GM19397 (cell line): ENCODE measurements at regions not wholly inside any gene's neighbourhood (a gene's known extent, or its start where the extent isn't known, plus 50 kb on each side); places are given as distances from the start of the nearest gene placed in this dataset.

Source experiments
- ATAC-seq: cut with Tn5 transposase; IDR thresholded peaks from one replicate; pipeline ENCODE4 v1.9.1; 2021; ENCODE audit warnings: mild to moderate bottlenecking, moderate library complexity; ENCODE audit not compliant: unreplicated experiment

DNA sequence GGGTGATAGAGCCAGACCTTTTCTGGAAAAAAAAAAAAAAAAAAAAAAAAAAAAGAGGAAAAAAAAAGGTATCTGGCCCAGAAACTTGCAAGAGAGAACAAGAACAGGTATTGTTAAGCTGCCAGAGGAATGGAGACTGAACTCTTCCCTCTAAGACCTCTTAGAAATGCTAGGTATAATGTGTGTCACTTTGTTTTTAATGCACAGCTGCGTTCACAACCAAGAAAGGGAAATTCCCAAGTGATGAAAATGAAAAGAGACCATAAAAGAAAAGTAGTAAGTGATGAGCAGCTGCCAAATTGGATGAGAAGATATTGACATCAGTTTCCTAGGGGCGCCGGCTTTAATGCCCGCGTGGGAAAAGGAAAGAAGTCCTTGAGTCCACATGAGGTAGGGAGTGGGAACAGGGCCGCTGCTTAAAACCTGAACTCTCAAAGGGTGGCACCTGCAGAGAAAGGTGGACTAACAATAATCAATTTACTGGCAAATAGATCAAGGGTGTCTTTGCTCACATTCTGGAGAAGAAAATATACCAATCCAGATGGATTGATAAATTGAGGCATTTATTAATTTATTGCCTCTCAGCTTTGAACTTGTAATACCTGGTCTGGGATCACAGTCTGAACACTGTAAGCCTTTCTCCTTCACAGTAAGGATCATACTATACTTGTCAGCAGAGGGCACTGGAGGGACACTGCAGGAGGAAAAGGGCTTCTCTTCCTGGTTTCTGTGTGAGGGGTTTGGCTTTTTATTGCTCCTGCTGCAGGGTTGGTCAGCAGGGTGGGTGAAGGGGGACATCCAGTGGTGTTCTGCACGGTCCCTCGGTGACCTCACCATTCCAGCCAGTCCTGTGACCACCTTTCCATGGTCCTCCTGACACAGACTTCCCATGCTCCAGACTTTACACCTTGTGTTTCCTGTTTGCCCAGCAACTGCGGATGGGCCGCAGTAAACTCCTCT is 131.6 kb downstream of the AQP9 start:
- no peak for ATAC-seq

DNA sequence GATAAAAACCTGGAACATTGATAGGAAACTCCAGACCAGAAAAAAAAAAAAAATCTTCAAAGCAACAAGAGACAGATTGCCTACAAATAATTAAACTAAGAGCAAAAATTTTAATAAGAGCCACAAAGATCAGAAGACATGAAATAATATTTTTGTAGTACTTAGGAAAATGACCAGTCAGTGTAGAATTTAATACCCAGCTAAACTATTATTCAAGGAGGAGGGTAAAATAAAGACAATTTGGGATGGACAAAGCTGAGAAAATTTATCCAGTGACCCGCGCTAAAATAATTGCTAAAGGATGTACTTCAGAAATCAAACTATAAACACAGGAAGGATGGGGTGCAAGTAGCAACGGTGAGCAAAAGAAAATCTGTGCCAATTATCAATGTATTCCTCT is 133.2 kb downstream of the AQP9 start:
- ATAC-seq, result no peak

DNA sequence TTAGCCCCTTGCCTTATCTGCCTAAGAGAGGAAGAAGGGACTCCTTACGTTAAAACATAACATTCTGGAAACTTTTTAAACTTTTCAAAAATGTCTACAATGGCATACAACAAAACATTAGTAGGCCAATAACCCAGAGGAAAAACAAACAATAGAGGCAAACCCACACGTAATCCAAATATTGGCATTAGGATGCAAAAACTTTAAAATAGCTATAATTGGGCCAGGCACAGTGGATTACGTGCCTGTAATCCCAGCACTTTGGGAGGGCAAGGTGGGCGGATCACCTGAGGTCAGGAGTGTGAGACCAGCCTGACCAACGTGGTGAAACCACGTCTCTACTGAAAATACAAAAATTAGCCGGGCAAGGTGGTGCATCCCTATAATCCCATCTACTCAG is 134.9 kb downstream of the AQP9 start:
- ATAC-seq, result no peak

GRCh38 chr15:58274885-58275284 is 136.7 kb downstream of the AQP9 start:
- ATAC-seq, result no peak

- no peak for ATAC-seq
Observed at GRCh38 chr15:58275785-58276184, 137.6 kb downstream of the AQP9 start.

- ATAC-seq, result no peak
Observed at GRCh38 chr15:58276924-58277323, 138.7 kb downstream of the AQP9 start.

- no peak for ATAC-seq
Observed at GRCh38 chr15:58277333-58277732, 139.2 kb downstream of the AQP9 start.

DNA sequence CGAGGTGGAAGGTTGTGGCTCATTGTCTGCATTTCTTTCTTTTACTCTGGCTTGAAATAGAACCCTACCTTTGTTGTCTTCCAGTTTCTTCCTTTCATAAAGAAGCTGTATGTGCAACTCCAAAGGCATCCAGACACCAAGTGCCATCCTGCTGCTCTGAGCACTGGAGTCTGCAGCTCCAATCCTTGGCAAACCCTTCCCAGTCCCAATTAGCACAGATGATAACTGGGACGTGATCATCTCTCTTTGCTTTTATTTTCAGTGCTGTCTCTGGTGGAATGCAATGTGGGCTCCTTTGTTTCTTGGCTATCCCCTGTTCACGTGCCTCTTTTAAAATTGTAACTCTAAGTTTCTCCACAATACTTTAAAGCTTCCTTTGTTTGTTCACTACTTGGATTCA is 140.9 kb downstream of the AQP9 start:
- no peak for ATAC-seq

GRCh38 chr15:58279654-58280053 is 141.5 kb downstream of the AQP9 start:
- ATAC-seq, result no peak

- no peak for ATAC-seq
Observed at GRCh38 chr15:58282060-58282708, 144.0 kb downstream of the AQP9 start.

DNA sequence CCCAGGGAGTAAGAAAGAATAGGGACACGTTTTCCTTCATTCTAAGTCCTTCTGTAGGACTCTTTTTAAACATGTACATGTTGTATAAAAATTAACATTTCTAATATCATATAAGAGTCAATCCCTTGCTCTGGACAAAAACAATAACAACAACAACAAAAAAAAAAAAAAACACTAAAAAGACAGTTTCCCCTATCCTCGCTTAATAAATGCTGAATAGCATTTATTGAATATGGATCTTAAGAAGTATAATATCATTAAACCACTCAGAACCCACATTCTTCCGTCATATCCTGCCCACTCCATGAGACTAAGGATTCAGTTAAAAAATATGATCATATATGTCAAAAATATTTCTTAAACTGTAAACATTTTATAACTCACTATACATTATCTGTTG is 145.1 kb downstream of the AQP9 start:
- no peak for ATAC-seq

DNA sequence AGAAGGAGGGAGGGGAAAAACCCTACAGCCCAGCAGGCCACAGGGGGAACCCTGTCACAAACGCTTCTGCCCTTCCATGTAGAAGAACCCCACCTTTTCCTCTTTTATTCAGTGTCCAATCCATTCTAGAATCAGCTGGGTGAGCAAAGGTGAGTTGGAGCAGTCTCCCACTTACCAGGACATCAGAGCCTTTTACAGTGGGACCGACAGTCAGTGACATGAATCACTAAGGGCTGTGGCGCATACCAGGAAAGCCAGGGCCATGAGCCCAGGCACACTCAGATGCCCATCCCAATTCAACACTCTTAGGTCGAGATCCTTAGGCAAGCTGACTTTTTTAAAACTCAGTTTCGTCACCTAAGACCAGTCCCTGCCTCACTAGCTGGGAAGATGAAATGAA is 146.1 kb downstream of the AQP9 start:
- no peak for ATAC-seq

DNA sequence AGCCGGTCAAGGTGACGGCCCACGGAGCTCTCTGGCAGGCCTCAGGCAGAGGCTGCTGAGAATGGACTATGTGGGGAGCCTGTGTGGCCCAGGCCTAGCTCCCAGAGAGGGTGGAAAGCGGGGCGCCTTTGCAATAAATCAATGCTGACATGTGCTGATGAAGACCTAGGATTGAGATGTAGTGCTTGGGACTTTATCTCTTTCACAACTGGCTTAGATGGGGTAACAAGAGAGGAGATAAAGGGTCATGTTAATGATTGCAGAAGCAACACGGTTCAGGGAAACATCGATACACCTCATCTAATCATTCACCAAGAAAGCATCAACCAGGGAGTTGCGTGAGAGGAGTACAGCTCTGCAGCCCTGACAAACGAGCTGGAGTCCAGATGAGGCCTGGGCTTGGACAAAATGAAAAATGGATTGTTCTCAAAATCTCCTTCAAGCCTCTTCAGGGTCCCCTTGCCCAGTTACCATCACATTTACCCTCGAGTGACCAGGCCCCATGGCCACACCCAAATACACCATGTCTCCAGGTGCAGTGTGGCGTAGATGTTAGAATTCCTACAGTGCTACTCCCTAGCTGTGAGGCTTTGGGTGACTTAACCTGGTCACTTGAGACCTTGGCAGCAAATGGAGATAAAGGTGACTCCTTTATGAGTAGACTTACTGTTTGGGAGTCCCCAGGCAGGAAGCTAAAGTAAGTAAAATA is 146.4 kb upstream of the LIPC start:
- no peak for ATAC-seq

- ATAC-seq, result no peak
Observed at GRCh38 chr15:58285921-58286278, 145.9 kb upstream of the LIPC start.

DNA sequence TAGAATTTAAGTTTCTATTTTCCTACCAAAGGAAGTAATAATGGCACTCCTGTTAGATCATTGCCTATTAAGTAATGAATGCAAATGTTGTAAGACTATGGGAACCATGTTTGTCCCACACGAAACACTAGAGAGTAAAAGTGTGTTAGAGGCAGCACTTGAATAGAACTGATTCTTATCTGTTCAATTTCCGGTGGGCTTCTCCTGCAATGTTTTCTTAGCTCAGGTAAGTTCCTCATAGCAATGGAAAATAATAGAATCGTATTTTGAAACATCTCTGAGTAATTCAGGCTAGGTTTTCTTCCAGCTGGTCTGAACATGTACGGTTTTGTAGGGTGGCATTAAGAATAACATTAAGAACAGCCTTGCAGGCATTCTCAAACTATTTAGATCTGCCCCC is 145.3 kb upstream of the LIPC start:
- no peak for ATAC-seq

DNA sequence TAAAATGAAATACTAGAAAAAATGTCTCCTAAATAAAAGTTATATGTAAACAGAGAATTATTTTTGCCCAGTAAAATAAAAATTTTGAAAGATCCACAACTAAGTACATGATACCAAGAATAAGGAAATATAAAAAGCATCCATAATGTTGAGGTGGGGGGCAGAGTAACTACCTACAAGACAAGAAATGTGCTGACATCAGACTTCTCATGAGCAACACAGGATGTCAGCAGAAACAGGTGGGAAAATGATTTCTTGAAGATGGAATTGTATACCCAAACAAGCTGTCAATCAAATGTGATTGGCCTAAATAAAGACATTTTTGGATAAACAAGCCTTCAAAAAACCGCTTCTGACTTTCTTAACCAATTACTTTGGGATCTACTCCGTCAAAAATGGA is 143.9 kb upstream of the LIPC start:
- ATAC-seq, result no peak

DNA sequence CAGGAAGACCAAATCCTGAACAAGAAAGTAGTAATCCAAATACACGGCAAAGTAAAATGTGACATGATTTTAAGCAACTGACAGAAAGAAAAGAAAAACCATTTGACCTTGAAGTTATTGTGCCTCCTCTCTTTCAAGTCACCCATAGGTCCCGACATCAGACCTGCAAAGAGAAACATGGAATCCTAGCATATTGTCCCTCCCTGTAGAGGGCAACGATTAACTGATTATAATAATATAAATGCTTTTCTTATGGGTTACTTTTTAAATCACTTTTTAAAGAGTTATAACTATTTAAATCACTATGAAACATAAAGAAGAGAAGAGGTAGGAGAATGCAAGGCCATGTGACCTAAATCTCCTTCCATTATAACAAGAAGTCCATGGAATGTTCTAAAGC is 143.2 kb upstream of the LIPC start:
- ATAC-seq, result no peak

DNA sequence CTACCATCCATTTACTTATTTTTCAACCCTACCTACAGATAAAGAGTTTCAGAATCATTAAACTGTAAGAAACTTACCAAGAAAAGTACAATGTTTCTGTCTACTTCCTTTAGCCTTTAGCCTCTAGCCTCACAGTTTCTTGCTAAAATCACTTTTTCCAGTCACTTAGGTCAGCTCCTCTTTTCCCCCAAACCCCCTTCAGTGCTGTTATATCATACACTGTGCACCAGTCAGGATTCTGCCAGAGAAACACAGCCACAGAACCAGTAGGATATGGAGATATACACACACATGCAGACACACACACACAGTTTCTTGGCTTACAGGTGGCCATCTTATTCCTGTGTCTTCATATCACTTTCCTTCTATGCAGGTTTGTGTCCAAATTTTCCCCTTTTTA is 139.9 kb upstream of the LIPC start:
- ATAC-seq, result no peak

GRCh38 chr15:58292751-58293175 is 139.0 kb upstream of the LIPC start:
- no peak for ATAC-seq

GRCh38 chr15:58293622-58294550 is 137.9 kb upstream of the LIPC start:
- ATAC-seq, result no peak
